A549 (cell line): ENCODE measurements at regions not wholly inside any gene's neighbourhood (a gene's known extent, or its start where the extent isn't known, plus 50 kb on each side); places are given as distances from the start of the nearest gene placed in this dataset.

Experiments
- ATAC-seq, 2 experiments: fragments of 200-7000 bp in 1 of 2; fragments of >200 bp in 1 of 2; cut with Nextera tagmentation in 1 of 2; cut with Tn5 transposase in 1 of 2; 3 replicates each; pipeline versions ENCODE4 v1.8.0 to v1.9.1; 2018 to 2020; ENCODE audit warnings: mild to moderate bottlenecking in 1 of 2, moderate library complexity in 1 of 2
- CTCF ChIA-PET: fragments of 300-600 bp; sonication (Branson Sonifier 250); formaldehyde crosslinking; extraction: SDS; loops from one replicate; lab custom pipeline; 2021; ENCODE audit warnings: antibody characterized with exemption, inconsistent platforms; lab: Yijun Ruan, JAX
- POLR2A ChIA-PET: fragments of 350-600 bp; formaldehyde crosslinking; extraction: SDS; loops from one replicate; lab custom pipeline; 2021; ENCODE audit warnings: antibody characterized with exemption, inconsistent platforms; lab: Yijun Ruan, JAX
- DNase-seq, 2 experiments: peaks; one replicate each; pipeline versions ENCODE4 v3.0.0 to v3.0.0-alpha.2; 2011 to 2016; ENCODE audit warnings: low read depth in 1 of 2, low spot score in 1 of 2
- FAIRE-seq: peaks from 2 replicates; lab custom pipeline; 2011; peaks lifted over from hg19 to GRCh38; lab: Jason Lieb, UNC
- H3K27ac ChIP-seq, 2 experiments: fragments of >200 bp; sonication (Bioruptor Twin); formaldehyde crosslinking; 3 replicates each; pipeline ENCODE4 v1.5.1; 2016 to 2017
- H3K4me1 ChIP-seq: fragments of >200 bp; sonication (Bioruptor Twin); formaldehyde crosslinking; 3 replicates; pipeline ENCODE4 v1.6.1; 2016
- H3K4me2 ChIP-seq: fragments of >200 bp; sonication (Bioruptor Twin); formaldehyde crosslinking; 3 replicates; pipeline ENCODE4 v1.6.1; 2016
- H3K4me3 ChIP-seq: fragments of >200 bp; sonication (Bioruptor Twin); formaldehyde crosslinking; 3 replicates; pipeline ENCODE4 v1.5.1; 2016
- H3K9me3 ChIP-seq: fragments of >200 bp; sonication (Bioruptor Twin); formaldehyde crosslinking; 3 replicates; pipeline ENCODE4 v1.6.1; 2016
- BHLHE40 ChIP-seq: IDR thresholded peaks from 2 replicates; pipeline ENCODE4 v1.6.1; 2012; ENCODE audit warnings: low read depth, low read length, inconsistent platforms
- CBX8 ChIP-seq: fragments of 200-600 bp; sonication (generic); IDR thresholded peaks from 2 replicates; pipeline ENCODE4 v1.6.1; 2016
- CEBPB ChIP-seq, 2 experiments: fragments of >200 bp in 1 of 2; sonication (Bioruptor Twin) in 1 of 2; formaldehyde crosslinking in 1 of 2; IDR thresholded peaks; 2 replicates each; pipeline ENCODE4 v1.6.1; 2012 to 2016
- EHMT2 ChIP-seq: fragments of 200-600 bp; sonication (generic); IDR thresholded peaks from 2 replicates; pipeline ENCODE4 v1.6.1; 2016; ENCODE audit warnings: antibody characterized with exemption, low read depth, mild to moderate bottlenecking, moderate library complexity
- ESRRA ChIP-seq: fragments of 150-350 bp; IDR thresholded peaks from 2 replicates; pipeline ENCODE4 v1.6.1; 2014; ENCODE audit warnings: mild to moderate bottlenecking, low read length, borderline replicate concordance
- FOSB ChIP-seq: fragments of 250-450 bp; sonication (Bioruptor Pico); IDR thresholded peaks from 2 replicates; pipeline ENCODE4 v1.5.0; 2020; ENCODE audit warnings: mild to moderate bottlenecking, moderate library complexity
- HDAC2 ChIP-seq: fragments of 200-600 bp; sonication (generic); IDR thresholded peaks from 2 replicates; pipeline ENCODE4 v1.6.1; 2016
- HMGXB4 ChIP-seq: fragments of 250-450 bp; sonication (Bioruptor Pico); IDR thresholded peaks from 2 replicates; pipeline ENCODE4 v1.5.0; 2021; ENCODE audit warnings: mild to moderate bottlenecking, moderate library complexity, borderline replicate concordance
- HOXA7 ChIP-seq: fragments of 250-450 bp; sonication (Bioruptor Pico); IDR thresholded peaks from 2 replicates; pipeline ENCODE4 v1.5.0; 2020; ENCODE audit warnings: mild to moderate bottlenecking, moderate library complexity
- HOXB13 ChIP-seq: fragments of 250-450 bp; sonication (Bioruptor Pico); IDR thresholded peaks from 2 replicates; pipeline ENCODE4 v1.5.0; 2020; ENCODE audit warnings: low read depth, mild to moderate bottlenecking, moderate library complexity
- JUN ChIP-seq, 2 experiments: fragments of >200 bp; sonication (Bioruptor Twin); formaldehyde crosslinking; IDR thresholded peaks; 2 replicates in 1 of 2; 3 replicates in 1 of 2; pipeline ENCODE4 v1.6.1; 2016 to 2017
- JUNB ChIP-seq: fragments of >200 bp; sonication (Bioruptor Twin); formaldehyde crosslinking; IDR thresholded peaks from 2 replicates; pipeline ENCODE4 v1.6.1; 2016
- KDM1A ChIP-seq: fragments of 200-600 bp; sonication (generic); IDR thresholded peaks from 2 replicates; pipeline ENCODE4 v1.6.1; 2016; ENCODE audit warnings: low read depth, mild to moderate bottlenecking
- KDM5A ChIP-seq: fragments of 200-600 bp; sonication (generic); IDR thresholded peaks from 2 replicates; pipeline ENCODE4 v1.6.1; 2016; ENCODE audit warnings: antibody characterized with exemption, mild to moderate bottlenecking
- MYC ChIP-seq: IDR thresholded peaks from 2 replicates; pipeline ENCODE4 v1.6.1; 2012; ENCODE audit warnings: mild to moderate bottlenecking, inconsistent platforms, low read length, improper control_type of control experiment, borderline replicate concordance
- POLR2A ChIP-seq: IDR thresholded peaks from 2 replicates; pipeline ENCODE4 v1.6.1; 2012; ENCODE audit warnings: mild to moderate bottlenecking, low read length
- RAD21 ChIP-seq, 2 experiments: fragments of >200 bp in 1 of 2; sonication (Bioruptor Twin) in 1 of 2; formaldehyde crosslinking in 1 of 2; IDR thresholded peaks in 1 of 2; conservative IDR thresholded peaks in 1 of 2; 2 replicates in 1 of 2; 3 replicates in 1 of 2; pipeline ENCODE4 v1.6.1; 2012 to 2018; ENCODE audit warnings: inconsistent platforms in 1 of 2
- RCOR1 ChIP-seq: fragments of 150-350 bp; IDR thresholded peaks from 2 replicates; pipeline ENCODE4 v1.6.1; 2014; ENCODE audit warnings: antibody characterized with exemption, low read length, low read depth
- RNF2 ChIP-seq: fragments of 200-600 bp; sonication (generic); IDR thresholded peaks from 2 replicates; pipeline ENCODE4 v1.6.1; 2016; ENCODE audit warnings: low read depth, mild to moderate bottlenecking, antibody characterized with exemption, moderate library complexity, borderline replicate concordance
- TFCP2L1 ChIP-seq: fragments of 250-450 bp; sonication (Bioruptor Pico); IDR thresholded peaks from 2 replicates; pipeline ENCODE4 v1.5.0; 2021; ENCODE audit warnings: mild to moderate bottlenecking
- ZC3H11A ChIP-seq: fragments of 450-650 bp; IDR thresholded peaks from 2 replicates; pipeline ENCODE4 v1.6.1; 2014; ENCODE audit warnings: antibody characterized with exemption, mild to moderate bottlenecking
- ZNF302 ChIP-seq: fragments of 250-450 bp; sonication (Bioruptor Pico); IDR thresholded peaks from 2 replicates; pipeline ENCODE4 v1.9.0; 2021; ENCODE audit warnings: inconsistent platforms, mild to moderate bottlenecking, moderate library complexity
- WGBS: methylation state at CpG from one replicate; pipeline ENCODE4 v1.1.6; 2017; ENCODE audit errors: missing lambda C conversion rate; 5-methylcytosine and 5-hydroxymethylcytosine counted together
- TF ChIP-seq, protein P1 (sequence below): fragments of >200 bp; sonication (Bioruptor Twin); formaldehyde crosslinking; IDR thresholded peaks from 3 replicates; pipeline ENCODE4 v1.5.1; 2016
- TF ChIP-seq, protein P2 (sequence below): IDR thresholded peaks from 2 replicates; pipeline ENCODE4 v1.6.1; 2012

GRCh38 chr6:56407883-56408410 lies 160.6 kb upstream of the COL21A1 start:
- CTCF ChIA-PET, result interaction anchor here (1.6 kb wide), 1 partner anchor 163 kb away, joined by 3 read pairs; no protein-coding TSS in a partner anchor
- Histone ChIP-seq H3K4me1 (peaks cover 9% of the 10 kb centered on the region; the same call in 1 of the 3 replicates), H3K27ac (no peak overlapping the region), H3K9me3 (no peaks in the 10 kb centered on the region), H3K4me3 (no peak overlapping the region), H3K4me2 (no peak overlapping the region)
- WGBS, result 93% methylated on average over 1 of the region's 1 CpG
- no peak for TF ChIP-seq HDAC2
- TF ChIP-seq RAD21 (conservative IDR thresholded peaks at IDR 0.05 in 1 of 2, IDR thresholded peaks at IDR 0.05 in 1 of 2), result no peak
- no peak for TF ChIP-seq CBX8
- TF ChIP-seq BHLHE40, result no peak
- no peak for TF ChIP-seq JUN (IDR thresholded peaks at IDR 0.05)
- no peak for TF ChIP-seq JUNB
- no peak for TF ChIP-seq ESRRA
- no peak for TF ChIP-seq MYC
- TF ChIP-seq RNF2, result no peak
- TF ChIP-seq KDM1A, result no peak
- no peak for TF ChIP-seq HOXB13 (CRISPR knock-in tag)
- TF ChIP-seq, protein P1, sequence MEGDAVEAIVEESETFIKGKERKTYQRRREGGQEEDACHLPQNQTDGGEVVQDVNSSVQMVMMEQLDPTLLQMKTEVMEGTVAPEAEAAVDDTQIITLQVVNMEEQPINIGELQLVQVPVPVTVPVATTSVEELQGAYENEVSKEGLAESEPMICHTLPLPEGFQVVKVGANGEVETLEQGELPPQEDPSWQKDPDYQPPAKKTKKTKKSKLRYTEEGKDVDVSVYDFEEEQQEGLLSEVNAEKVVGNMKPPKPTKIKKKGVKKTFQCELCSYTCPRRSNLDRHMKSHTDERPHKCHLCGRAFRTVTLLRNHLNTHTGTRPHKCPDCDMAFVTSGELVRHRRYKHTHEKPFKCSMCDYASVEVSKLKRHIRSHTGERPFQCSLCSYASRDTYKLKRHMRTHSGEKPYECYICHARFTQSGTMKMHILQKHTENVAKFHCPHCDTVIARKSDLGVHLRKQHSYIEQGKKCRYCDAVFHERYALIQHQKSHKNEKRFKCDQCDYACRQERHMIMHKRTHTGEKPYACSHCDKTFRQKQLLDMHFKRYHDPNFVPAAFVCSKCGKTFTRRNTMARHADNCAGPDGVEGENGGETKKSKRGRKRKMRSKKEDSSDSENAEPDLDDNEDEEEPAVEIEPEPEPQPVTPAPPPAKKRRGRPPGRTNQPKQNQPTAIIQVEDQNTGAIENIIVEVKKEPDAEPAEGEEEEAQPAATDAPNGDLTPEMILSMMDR, result no peak
- no peak for TF ChIP-seq KDM5A
- no peak for TF ChIP-seq ZNF302 (CRISPR knock-in tag)
- TF ChIP-seq HOXA7, result no peak
- no peak for TF ChIP-seq FOSB (CRISPR knock-in tag)
- TF ChIP-seq RCOR1, result no peak
- TF ChIP-seq, protein P2, sequence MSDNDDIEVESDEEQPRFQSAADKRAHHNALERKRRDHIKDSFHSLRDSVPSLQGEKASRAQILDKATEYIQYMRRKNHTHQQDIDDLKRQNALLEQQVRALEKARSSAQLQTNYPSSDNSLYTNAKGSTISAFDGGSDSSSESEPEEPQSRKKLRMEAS, result no peak
- POLR2A ChIA-PET, result no interaction called here
- FAIRE-seq (no peak), DNase-seq (no peak), ATAC-seq (no peak)

DNA sequence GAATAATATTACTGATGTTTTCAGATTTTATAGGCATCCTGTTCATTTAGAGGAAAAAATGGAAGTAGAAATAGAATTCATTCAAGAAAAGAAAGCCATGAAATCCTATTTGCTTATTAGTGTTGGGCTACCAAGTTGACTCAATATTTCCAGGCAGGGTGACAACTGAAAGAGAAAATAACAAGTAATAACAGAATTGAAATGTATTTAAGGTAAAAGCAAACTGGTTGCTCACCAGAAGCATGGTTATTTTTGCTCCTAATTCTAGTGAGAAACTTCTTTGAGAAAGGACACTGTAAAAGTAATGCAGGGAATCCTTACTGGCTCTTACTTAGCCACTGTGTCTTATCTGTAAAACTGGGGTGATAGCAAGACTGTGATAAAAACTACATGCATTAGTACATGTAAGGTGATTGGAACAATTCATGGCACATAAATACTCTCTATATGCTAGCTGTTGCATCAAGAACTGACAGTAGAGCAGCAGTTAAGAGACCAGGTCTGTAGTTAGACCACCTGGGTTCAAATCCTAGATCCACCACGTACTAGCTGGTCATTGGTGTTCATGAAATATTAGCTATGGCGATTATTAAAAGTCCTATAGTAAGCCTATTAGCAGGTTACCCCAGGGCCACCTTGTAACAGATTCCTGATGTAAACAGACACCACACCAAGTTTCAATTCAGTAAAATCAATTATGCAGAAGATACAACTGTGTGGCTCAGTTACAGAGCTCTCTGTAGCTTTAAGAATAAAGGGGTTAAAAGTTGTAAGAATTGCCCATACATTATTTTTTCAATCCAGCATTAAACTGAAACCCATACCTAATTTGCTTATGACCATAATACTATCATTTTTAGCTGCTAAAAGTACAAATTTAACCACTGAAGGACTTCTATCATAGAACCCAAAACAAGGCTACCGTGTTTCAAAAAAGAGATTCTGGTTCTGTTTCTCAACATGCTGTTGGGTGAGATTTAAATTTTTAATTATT lies 159.2 kb upstream of the COL21A1 start:
- H3K9me3 ChIP-seq, result peaks cover 9% of the 10 kb centered on the region
- no peak overlapping the region for H3K4me2 ChIP-seq
- CTCF ChIA-PET, result interaction anchor here (1.5 kb wide), 1 partner anchor 30 kb away, joined by 3 read pairs; no protein-coding TSS in a partner anchor
- DNase-seq, result no peak
- no peak overlapping the region for H3K4me3 ChIP-seq
- peaks cover 9% of the 10 kb centered on the region; the same call in 1 of the 3 replicates for H3K4me1 ChIP-seq
- H3K27ac ChIP-seq, result no peak overlapping the region
- FAIRE-seq, result no peak
- 84% methylated on average over 3 of the region's 3 CpGs for WGBS
- no peak for TF ChIP-seq CEBPB (IDR thresholded peaks at IDR 0.05)
- no peak for ATAC-seq
- POLR2A ChIA-PET, result interaction anchor here (0.6 kb wide), 1 partner anchor 135 kb away, joined by 4 read pairs; no protein-coding TSS in a partner anchor

DNA sequence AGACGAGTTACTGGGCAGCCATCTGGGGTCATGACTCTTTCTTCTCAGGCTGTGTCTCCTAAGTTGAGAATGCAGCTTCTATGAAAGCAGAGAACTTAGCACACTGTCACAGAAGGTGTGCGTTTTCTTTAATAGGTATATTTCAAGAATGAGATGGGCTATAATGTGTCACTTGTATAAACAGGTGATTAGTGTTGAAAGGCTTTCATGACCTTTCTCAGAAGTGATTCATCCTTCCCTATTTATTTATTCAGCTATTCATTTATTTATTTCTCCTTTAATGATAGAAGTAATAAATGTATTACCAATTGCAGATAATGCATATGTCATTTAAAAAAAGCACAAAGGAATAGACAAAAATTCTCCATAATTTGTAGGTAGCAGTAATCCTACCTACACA lies 157.2 kb upstream of the COL21A1 start:
- Histone ChIP-seq H3K27ac (no peak overlapping the region), H3K4me1 (peaks cover 9% of the 10 kb centered on the region; the same call in 1 of the 3 replicates), H3K9me3 (peaks cover 13% of the 10 kb centered on the region), H3K4me2 (no peak overlapping the region; the same call in 2 of the 3 replicates), H3K4me3 (no peak overlapping the region)
- no peak for DNase-seq
- ChIA-PET CTCF (interaction anchor here (1.4 kb wide), 1 partner anchor 11 kb away, joined by 3 read pairs; no protein-coding TSS in a partner anchor), POLR2A (no interaction called here)
- no peak for FAIRE-seq
- no peak for TF ChIP-seq ESRRA
- no peak for TF ChIP-seq RCOR1
- TF ChIP-seq POLR2A, result no peak
- TF ChIP-seq KDM1A, result no peak
- no peak for TF ChIP-seq FOSB (CRISPR knock-in tag)
- TF ChIP-seq HOXB13 (CRISPR knock-in tag), result no peak
- TF ChIP-seq HMGXB4 (CRISPR knock-in tag), result no peak
- TF ChIP-seq ZC3H11A, result no peak
- no peak for TF ChIP-seq KDM5A
- TF ChIP-seq HDAC2, result no peak
- TF ChIP-seq TFCP2L1 (CRISPR knock-in tag), result no peak
- no peak for TF ChIP-seq EHMT2
- no peak for TF ChIP-seq JUNB
- no peak for ATAC-seq
- 54% methylated on average over 2 of the region's 2 CpGs for WGBS
